ENCODE measurements at regions not wholly inside any gene's neighbourhood (a gene's known extent, or its start where the extent isn't known, plus 50 kb on each side); places are given as distances from the start of the nearest gene placed in this dataset.

GRCh38 chr3:498487-498886, 301.9 kb downstream of the CHL1 start:
- no peak overlapping the region for H4K91ac ChIP-seq (ENCODE audit: low read depth, low read length)
- H3K23ac ChIP-seq (ENCODE audit: low read length): no peak overlapping the region
- H3K4ac ChIP-seq (ENCODE audit: low read depth, low read length): no peak overlapping the region
- H3K79me2 ChIP-seq (ENCODE audit: control insufficient read depth, insufficient read depth, low read length, poor library complexity): no peaks in the 10 kb centered on the region
- no peak overlapping the region for H2BK120ac ChIP-seq (ENCODE audit: insufficient read depth, low read length, poor library complexity)
- H3K4me2 ChIP-seq (ENCODE audit: low read length): no peak overlapping the region
- no peaks in the 10 kb centered on the region for H3K9me3 ChIP-seq (ENCODE audit: insufficient read depth, low read depth, low read length)
- H3K4me3 ChIP-seq (ENCODE audit: low read depth, low read length): no peak overlapping the region
- no peak overlapping the region for H2AK5ac ChIP-seq (ENCODE audit: low read length)
- no peaks in the 10 kb centered on the region for H3K27me3 ChIP-seq (ENCODE audit: insufficient read depth, low read length)
- H3K79me1 ChIP-seq (ENCODE audit: low read length): no peaks in the 10 kb centered on the region
- no peak overlapping the region for H3K18ac ChIP-seq (ENCODE audit: low read length)
- H3K36me3 ChIP-seq (ENCODE audit: control insufficient read depth in 1 of 2, insufficient read depth in 2 of 2, low read length in 2 of 2): no peaks in the 10 kb centered on the region
- H4K8ac ChIP-seq (ENCODE audit: low read depth, low read length): no peak overlapping the region
- H2AFZ ChIP-seq (ENCODE audit: insufficient read depth, low read length, poor library complexity): no peak overlapping the region
- no peak overlapping the region for H3K27ac ChIP-seq (ENCODE audit: low read depth, low read length)
- H2BK12ac ChIP-seq (ENCODE audit: low read length): no peak overlapping the region
- H4K12ac ChIP-seq (ENCODE audit: low read depth, low read length): no peak overlapping the region
- no peaks in the 10 kb centered on the region for H3K4me1 ChIP-seq (ENCODE audit: control insufficient read depth in 1 of 2, insufficient read depth in 2 of 2, low read length in 2 of 2)
- H3K9ac ChIP-seq (ENCODE audit: low read length): no peak overlapping the region
- DNase-seq: no peak
- no peak overlapping the region for H3K14ac ChIP-seq (ENCODE audit: low read length)
- no peak overlapping the region for H2BK5ac ChIP-seq (ENCODE audit: low read depth, low read length, poor library complexity)

- Histone ChIP-seq H3K14ac (ENCODE audit: low read length) (no peak overlapping the region), H2BK12ac (ENCODE audit: low read length) (no peak overlapping the region), H3K4me2 (ENCODE audit: low read length) (no peak overlapping the region), H3K9ac (ENCODE audit: low read length) (no peak overlapping the region), H2AFZ (ENCODE audit: insufficient read depth, low read length, poor library complexity) (no peak overlapping the region), H4K12ac (ENCODE audit: low read depth, low read length) (no peak overlapping the region), H3K79me1 (ENCODE audit: low read length) (no peaks in the 10 kb centered on the region), H3K9me3 (ENCODE audit: insufficient read depth, low read depth, low read length) (no peaks in the 10 kb centered on the region), H2AK5ac (ENCODE audit: low read length) (no peak overlapping the region), H3K27me3 (ENCODE audit: insufficient read depth, low read length) (no peaks in the 10 kb centered on the region), H2BK5ac (ENCODE audit: low read depth, low read length, poor library complexity) (no peak overlapping the region), H2BK120ac (ENCODE audit: insufficient read depth, low read length, poor library complexity) (no peak overlapping the region), H3K36me3 (ENCODE audit: control insufficient read depth in 1 of 2, insufficient read depth in 2 of 2, low read length in 2 of 2) (no peaks in the 10 kb centered on the region), H4K91ac (ENCODE audit: low read depth, low read length) (no peak overlapping the region), H3K18ac (ENCODE audit: low read length) (no peak overlapping the region), H3K4ac (ENCODE audit: low read depth, low read length) (no peak overlapping the region), H3K4me3 (ENCODE audit: low read depth, low read length) (no peak overlapping the region), H3K4me1 (ENCODE audit: control insufficient read depth in 1 of 2, insufficient read depth in 2 of 2, low read length in 2 of 2) (no peaks in the 10 kb centered on the region), H4K8ac (ENCODE audit: low read depth, low read length) (no peak overlapping the region), H3K23ac (ENCODE audit: low read length) (no peak overlapping the region), H3K79me2 (ENCODE audit: control insufficient read depth, insufficient read depth, low read length, poor library complexity) (no peaks in the 10 kb centered on the region), H3K27ac (ENCODE audit: low read depth, low read length) (no peak overlapping the region)
- no peak for DNase-seq
- WGBS (ENCODE audit: extremely low coverage, insufficient coverage, insufficient read length): no CpG with 5 or more reads among the region's 11 CpGs
Measured at GRCh38 chr3:499001-499761, 302.6 kb downstream of the CHL1 start.

GRCh38 chr3:502486-502885, 305.9 kb downstream of the CHL1 start:
- H3K36me3 ChIP-seq (ENCODE audit: control insufficient read depth in 1 of 2, insufficient read depth in 2 of 2, low read length in 2 of 2): no peaks in the 10 kb centered on the region
- H4K91ac ChIP-seq (ENCODE audit: low read depth, low read length): no peak overlapping the region
- H3K9me3 ChIP-seq (ENCODE audit: insufficient read depth, low read depth, low read length): no peaks in the 10 kb centered on the region
- H2BK5ac ChIP-seq (ENCODE audit: low read depth, low read length, poor library complexity): no peak overlapping the region
- H3K79me2 ChIP-seq (ENCODE audit: control insufficient read depth, insufficient read depth, low read length, poor library complexity): no peaks in the 10 kb centered on the region
- H3K18ac ChIP-seq (ENCODE audit: low read length): no peak overlapping the region
- no peak overlapping the region for H2AK5ac ChIP-seq (ENCODE audit: low read length)
- no peak overlapping the region for H3K14ac ChIP-seq (ENCODE audit: low read length)
- H3K23ac ChIP-seq (ENCODE audit: low read length): no peak overlapping the region
- WGBS (ENCODE audit: extremely low coverage, insufficient coverage, insufficient read length): no CpG with 5 or more reads among the region's 2 CpGs
- no peak overlapping the region for H3K4me2 ChIP-seq (ENCODE audit: low read length)
- no peak overlapping the region for H4K12ac ChIP-seq (ENCODE audit: low read depth, low read length)
- no peaks in the 10 kb centered on the region for H3K27me3 ChIP-seq (ENCODE audit: insufficient read depth, low read length)
- H3K4me3 ChIP-seq (ENCODE audit: low read depth, low read length): no peak overlapping the region
- no peak overlapping the region for H2BK12ac ChIP-seq (ENCODE audit: low read length)
- no peak overlapping the region for H3K9ac ChIP-seq (ENCODE audit: low read length)
- no peaks in the 10 kb centered on the region for H3K79me1 ChIP-seq (ENCODE audit: low read length)
- no peak overlapping the region for H3K27ac ChIP-seq (ENCODE audit: low read depth, low read length)
- H4K8ac ChIP-seq (ENCODE audit: low read depth, low read length): no peak overlapping the region
- no peak overlapping the region for H2AFZ ChIP-seq (ENCODE audit: insufficient read depth, low read length, poor library complexity)
- H2BK120ac ChIP-seq (ENCODE audit: insufficient read depth, low read length, poor library complexity): no peak overlapping the region
- no peak for DNase-seq
- no peaks in the 10 kb centered on the region for H3K4me1 ChIP-seq (ENCODE audit: control insufficient read depth in 1 of 2, insufficient read depth in 2 of 2, low read length in 2 of 2)
- no peak overlapping the region for H3K4ac ChIP-seq (ENCODE audit: low read depth, low read length)

GRCh38 chr3:513301-513700, 316.7 kb downstream of the CHL1 start:
- H2BK120ac ChIP-seq (ENCODE audit: insufficient read depth, low read length, poor library complexity): no peak overlapping the region
- H3K27ac ChIP-seq (ENCODE audit: low read depth, low read length): no peak overlapping the region
- H3K36me3 ChIP-seq (ENCODE audit: control insufficient read depth in 1 of 2, insufficient read depth in 2 of 2, low read length in 2 of 2): no peaks in the 10 kb centered on the region
- H3K18ac ChIP-seq (ENCODE audit: low read length): no peak overlapping the region
- no peaks in the 10 kb centered on the region for H3K9me3 ChIP-seq (ENCODE audit: insufficient read depth, low read depth, low read length)
- no peak overlapping the region for H4K12ac ChIP-seq (ENCODE audit: low read depth, low read length)
- H3K27me3 ChIP-seq (ENCODE audit: insufficient read depth, low read length): no peaks in the 10 kb centered on the region
- no peak overlapping the region for H3K23ac ChIP-seq (ENCODE audit: low read length)
- no peak overlapping the region for H3K4ac ChIP-seq (ENCODE audit: low read depth, low read length)
- H3K4me2 ChIP-seq (ENCODE audit: low read length): no peak overlapping the region
- no peak overlapping the region for H2AK5ac ChIP-seq (ENCODE audit: low read length)
- H2BK12ac ChIP-seq (ENCODE audit: low read length): no peak overlapping the region
- no peak for DNase-seq
- no peak overlapping the region for H3K14ac ChIP-seq (ENCODE audit: low read length)
- H3K4me1 ChIP-seq (ENCODE audit: control insufficient read depth in 1 of 2, insufficient read depth in 2 of 2, low read length in 2 of 2): no peaks in the 10 kb centered on the region
- no peak overlapping the region for H2BK5ac ChIP-seq (ENCODE audit: low read depth, low read length, poor library complexity)
- no peak overlapping the region for H4K8ac ChIP-seq (ENCODE audit: low read depth, low read length)
- H3K9ac ChIP-seq (ENCODE audit: low read length): no peak overlapping the region
- H3K79me2 ChIP-seq (ENCODE audit: control insufficient read depth, insufficient read depth, low read length, poor library complexity): no peaks in the 10 kb centered on the region
- H3K4me3 ChIP-seq (ENCODE audit: low read depth, low read length): no peak overlapping the region
- H2AFZ ChIP-seq (ENCODE audit: insufficient read depth, low read length, poor library complexity): no peak overlapping the region
- no CpG with 5 or more reads among the region's 2 CpGs for WGBS (ENCODE audit: extremely low coverage, insufficient coverage, insufficient read length)
- no peak overlapping the region for H4K91ac ChIP-seq (ENCODE audit: low read depth, low read length)
- no peaks in the 10 kb centered on the region for H3K79me1 ChIP-seq (ENCODE audit: low read length)

Measured in trophoblast cell (in vitro differentiated cells and primary cell).